ENCODE measurements at regions not wholly inside any gene's neighbourhood (a gene's known extent, or its start where the extent isn't known, plus 50 kb on each side); places are given as distances from the start of the nearest gene placed in this dataset.

DNA sequence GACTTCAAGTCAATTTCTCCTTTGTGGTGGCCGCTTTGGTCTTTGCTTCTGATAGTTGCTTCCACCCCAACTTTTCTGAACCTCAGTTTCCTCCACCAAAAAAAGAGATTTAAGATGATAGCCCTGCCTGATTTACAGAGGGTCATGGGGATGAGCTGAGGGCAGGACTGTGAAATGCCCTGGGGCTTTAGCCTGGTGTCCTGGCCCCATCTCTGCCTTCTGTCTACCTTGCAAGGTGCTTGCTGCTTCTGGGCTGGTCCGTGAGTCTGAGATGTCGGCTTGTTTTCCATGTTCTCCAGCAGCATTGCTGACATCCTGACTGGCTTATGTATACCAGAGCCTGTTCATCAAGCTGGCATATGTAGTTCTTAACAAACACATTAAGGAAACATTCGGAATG, 191.9 kb upstream of the MPHOSPH6 start:
- DNase-seq (ENCODE audit: extremely low read depth, low read depth) = no peak

DNA sequence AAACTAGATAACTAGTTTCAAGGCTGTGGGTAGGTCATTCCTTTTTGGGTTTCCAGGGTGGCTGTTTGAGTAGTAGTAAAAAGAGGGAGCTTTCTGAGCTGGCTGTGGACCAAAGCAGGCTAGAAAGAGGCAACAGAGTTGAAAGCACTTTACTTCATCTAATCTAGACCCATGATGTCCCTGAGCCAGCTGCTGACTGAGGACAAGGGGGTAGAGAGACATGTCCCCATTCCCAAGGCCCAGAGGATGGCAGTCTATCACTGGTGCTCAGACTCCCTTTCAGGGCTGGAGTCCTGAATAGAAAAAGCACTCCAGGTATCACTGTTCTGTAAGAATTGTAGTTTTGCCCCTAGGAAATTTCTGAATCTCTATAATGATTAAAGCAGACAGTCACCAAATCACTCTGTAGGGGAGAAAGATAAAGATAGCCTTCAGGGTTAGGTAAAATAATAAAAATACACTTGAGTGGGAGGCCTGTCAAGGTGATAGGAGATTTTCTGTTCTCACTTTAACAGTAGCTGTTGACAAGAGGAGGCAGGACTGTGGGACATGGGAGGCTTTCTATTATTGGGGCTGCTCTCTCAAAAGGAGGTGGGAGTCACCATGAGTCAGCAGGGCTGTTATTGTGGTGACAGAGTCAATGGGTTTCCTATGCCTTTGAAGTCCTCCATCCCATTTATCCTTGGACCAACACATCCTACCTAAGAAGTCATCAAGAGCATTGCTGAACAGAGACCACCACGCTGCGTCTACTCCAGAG, 190.2 kb upstream of the MPHOSPH6 start:
- DNase-seq (ENCODE audit: extremely low read depth, low read depth) = no peak

DNA sequence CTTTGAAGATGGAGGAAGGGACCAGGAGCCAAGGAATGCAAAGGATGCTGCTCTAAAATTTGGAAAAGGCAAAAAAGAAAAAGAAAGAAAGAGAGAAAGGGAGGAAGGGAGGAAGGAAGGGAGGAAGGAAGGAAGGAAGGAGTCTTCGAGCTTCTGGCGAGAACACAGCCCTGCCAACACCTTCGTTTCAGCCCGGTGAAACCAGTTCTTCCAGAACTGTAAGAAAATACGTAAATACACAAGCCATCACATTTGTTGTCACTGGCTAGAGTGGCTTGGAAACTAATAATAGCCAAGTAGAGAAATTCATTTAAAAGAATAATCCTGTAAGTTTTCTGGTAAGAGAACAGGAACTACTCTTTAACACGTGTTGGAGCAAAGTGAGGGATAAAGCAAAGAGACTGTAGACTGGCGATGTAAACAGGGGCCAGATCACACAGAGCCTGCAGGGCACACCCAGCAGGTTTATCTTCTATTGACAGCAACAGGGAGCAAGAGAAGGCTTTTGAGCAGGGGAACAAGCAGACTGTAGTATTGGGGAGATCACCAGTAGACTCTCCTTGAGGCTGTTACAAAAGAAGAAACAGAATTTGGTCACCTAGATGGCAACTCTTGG, 188.7 kb upstream of the MPHOSPH6 start:
- DNase-seq (ENCODE audit: extremely low read depth, low read depth) = no peak

DNA sequence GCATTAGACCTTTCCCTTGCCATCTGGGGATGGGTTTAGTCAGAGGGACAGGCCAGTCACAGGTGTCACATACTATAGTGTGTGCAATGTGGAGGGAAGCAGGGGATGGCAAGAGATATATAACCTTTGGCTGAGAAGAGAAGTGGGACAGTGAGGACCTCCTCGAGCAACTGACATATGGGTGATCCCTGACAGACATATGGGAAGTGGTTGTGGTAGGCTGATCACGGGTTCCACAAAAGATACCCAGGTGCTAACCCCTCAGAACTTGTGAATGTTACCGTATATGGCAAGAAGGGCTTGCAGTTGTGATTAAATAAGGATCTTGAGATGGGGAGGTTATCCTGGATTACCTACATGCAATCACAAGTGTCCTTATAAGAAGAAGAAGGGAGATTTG, 188.1 kb upstream of the MPHOSPH6 start:
- no peak for DNase-seq (ENCODE audit: extremely low read depth, low read depth)

DNA sequence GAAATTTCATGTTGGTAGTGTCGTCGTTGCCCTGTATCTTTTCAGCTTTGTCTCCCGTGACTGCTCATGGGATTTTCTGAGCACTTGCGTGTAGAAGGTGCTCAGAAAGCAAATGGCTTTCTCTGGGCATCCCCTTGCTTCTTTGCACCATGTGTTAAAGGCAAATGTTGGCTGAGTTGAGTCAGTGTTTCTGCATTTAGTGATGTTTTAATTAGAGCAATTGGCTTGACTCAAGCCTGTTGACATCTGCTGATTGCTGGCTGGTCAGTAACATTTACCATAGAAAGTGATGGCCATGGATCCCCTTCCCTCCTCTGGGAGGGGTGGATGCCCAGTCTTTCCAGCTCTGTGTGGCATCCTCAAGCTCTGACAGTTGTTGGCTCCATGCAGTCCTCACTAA, 187.2 kb upstream of the MPHOSPH6 start:
- DNase-seq (ENCODE audit: extremely low read depth, low read depth) = no peak

DNA sequence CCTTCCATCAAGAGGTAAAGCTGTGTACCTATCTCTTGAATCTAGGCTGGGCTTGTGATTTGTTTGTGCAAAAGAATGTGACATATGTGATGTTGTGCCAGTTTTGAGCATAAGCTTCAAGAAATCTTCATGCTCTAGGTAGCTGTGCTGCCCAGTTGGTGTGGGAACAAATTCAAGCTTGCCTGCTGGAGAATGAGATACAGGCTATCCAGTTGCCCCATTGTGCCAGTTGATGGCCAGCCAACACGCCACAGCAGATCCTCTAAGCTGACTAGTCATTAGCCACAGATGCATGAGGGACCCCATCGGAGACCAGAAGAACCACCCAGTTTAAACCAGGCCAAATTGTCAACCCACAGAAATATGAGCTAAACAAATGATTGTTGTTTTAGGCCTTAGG, 180.5 kb upstream of the MPHOSPH6 start:
- DNase-seq (ENCODE audit: extremely low read depth, low read depth) = no peak

DNA sequence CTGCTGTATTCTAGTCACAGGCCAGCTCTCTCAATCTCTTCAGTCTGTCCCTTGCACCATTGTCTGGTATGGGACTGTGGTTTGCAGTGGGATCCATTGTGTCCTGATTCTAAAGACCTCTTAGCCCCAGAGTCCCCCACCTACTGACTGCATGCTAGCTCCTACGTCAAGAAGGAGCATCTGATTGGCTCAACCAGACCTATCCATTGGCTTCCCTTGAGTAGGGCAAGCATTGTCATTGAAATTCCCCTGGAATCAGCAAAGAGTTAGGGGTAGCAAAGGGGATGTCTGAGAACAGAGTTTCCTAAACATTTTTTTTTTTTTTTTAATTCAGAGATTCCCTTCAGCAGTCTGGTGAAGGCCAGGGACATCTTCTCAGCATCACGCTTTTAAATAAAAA, 175.3 kb upstream of the MPHOSPH6 start:
- no peak for DNase-seq (ENCODE audit: extremely low read depth, low read depth)

DNA sequence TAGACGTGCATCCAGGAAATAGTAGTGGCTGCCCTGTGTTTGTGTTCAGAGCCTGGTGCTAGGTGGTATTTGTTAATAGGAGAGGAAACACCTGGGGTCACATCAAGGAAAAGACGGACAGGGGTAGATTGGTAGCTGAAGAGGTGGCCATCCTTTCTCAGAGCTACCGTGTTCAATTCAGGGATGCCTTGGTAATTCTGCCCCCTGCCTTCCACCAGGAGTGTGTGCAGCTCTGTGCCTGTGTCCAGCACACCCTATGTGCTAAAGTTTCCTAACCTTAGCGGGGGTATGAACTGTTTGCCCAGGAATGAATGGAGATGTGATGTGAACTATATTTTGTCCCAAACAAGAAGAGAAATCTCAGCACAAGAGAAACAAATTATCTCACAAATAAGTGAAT, 174.1 kb upstream of the MPHOSPH6 start:
- peak; percentile 4 for DNase-seq (ENCODE audit: extremely low read depth, low read depth)

DNA sequence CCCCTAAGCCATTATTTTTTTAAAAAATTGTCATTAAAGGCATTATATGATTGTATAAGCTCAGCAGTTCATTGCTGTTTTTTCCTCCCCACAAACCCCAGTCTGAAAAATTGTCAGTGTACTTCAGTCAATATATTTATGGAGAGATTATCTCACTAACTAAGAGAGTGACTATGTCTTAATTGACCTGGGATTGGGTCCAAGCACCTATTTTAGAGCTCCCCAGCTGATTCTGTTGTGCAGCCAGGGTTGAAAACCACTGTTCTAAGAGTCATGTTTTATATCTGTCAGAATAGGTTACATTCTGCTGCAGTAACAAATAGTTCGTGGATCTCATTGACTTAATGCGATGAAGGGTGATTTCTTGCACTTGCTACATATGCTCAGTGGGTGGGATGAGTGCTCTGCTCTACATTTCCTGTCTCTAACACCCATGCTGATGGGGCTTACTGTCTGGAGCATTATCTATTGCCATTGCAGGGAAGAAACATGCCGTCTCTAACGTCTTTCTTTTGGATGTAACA, 171.2 kb upstream of the MPHOSPH6 start:
- no peak for DNase-seq (ENCODE audit: extremely low read depth, low read depth)

DNA sequence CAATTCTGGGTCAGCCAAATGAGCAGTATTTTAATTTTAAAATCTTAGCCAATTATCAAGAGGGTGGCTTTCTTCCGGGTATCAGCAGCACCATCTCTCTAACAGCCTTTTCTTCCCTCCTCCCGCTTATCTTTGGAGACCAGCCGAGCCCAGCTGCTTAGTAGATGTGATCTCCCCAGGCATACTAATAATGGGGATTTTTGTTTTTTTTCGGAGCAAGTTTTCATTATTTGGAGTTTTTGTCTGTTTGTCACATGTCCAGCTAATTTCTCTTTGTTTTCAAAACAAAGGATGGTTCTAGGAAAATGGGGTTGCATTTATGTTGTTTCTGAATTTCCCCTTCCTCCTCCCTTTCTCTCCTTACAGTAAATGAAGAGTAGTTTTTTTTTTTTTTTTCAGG, 170.5 kb upstream of the MPHOSPH6 start:
- DNase-seq (ENCODE audit: extremely low read depth, low read depth) = no peak

DNA sequence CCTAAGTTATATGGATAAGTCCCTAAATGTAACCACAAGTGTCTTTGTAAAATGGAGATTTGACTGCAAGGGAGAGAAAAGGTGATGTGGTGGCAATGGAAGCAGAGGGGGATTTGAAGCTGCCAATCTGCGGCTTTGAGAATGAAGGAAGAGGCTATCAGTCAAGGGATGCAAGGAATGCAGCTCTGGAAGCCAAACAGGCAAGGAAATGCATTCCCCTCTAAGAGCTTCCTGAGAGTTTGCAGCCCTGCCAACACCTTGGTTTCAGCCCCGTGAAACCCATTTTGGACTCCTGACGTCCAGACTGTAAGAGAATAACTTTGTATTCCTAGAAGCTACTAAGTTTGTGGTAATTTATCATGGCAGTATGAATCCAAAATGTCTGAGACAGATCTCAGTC, 167.3 kb upstream of the MPHOSPH6 start:
- DNase-seq (ENCODE audit: extremely low read depth, low read depth) = no peak

DNA sequence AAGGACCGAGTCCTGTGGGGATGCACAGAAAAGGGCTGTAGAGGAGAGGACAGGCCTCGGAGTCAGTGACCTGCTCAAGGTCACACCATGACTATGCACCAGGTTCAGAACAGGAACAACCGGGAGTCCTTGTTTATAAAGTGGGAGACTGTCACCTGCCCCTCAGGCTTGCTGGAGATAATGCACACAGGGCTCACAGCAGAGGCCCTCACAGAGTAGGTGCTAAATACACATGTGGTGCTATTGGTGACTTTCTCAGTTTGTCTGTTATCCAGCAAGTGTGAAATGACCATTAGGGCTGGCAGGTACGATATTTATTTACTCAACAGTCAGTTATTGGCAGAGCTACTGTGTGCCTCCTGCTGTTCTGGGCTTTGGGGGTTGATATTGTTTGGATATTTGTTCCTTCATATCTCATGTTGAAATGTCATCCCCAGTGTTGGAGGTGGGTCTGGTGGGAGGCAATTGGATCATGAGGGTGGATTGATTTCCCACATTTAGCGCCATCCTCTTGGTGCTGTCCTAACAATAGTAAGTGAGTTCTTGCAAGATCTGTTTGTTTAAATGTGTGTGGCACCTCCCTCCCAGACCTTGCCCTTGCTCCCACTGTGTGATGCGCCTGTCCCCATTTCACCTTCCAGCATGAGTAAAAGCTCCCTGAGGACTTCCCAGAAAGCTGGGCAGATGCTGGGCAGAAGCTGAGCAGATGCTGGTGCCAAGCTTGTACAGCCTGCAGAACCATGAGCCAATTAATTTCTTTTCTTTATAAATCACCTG, 162.1 kb upstream of the MPHOSPH6 start:
- DNase-seq (ENCODE audit: extremely low read depth, low read depth) = no peak

DNA sequence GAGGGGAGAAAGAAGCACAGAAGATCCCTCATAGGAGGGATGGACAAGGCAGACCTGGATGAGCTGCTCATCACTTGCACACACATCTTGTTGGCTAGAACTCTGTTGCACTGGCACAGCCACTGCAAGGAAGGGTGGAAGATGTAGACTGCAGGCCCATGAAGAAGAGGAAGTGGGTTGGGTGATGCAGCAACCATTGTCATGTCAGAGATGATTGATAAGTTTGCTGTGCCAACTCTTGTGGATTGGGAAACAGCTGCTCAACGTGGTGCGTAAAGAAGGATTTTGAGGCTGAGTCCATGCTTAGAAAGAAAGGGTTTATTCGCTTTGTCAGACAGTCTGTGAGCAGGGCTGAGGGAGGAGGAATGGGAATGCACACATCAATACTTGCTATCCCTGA, 161.4 kb upstream of the MPHOSPH6 start:
- no peak for DNase-seq (ENCODE audit: extremely low read depth, low read depth)

DNA sequence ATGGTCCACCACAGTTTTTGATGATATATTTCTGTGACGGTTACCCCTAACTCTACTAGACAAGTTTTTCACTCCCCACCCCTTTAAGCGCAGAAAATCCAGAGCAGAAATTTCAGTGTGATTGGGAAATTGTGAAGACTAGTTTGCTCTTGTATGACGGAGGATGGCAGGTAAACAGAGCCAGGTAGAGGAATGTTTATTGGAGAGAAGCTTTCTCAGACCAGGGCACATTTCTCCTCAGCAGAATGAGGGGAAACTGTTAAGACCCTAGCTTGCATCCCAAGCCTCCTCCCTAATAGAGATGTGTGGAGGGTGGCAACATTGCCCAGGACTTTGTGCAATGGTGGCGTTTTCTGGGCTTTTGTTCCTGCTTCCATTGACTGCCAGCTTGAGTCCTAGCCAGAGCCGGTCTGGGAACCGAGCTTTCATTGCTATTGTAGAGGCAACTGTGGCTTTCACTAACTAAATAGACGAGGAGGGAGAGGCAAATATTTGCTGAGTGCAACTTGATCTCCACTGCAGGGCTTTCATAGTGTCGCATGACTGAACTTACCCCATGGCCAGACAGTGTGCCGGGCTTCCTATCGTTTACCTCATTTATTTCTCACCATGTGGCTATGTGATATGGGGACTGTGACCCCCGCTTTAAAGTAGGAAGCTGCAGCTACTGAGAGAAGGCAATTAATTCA, 159.6 kb upstream of the MPHOSPH6 start:
- no peak for DNase-seq (ENCODE audit: extremely low read depth, low read depth)

DNA sequence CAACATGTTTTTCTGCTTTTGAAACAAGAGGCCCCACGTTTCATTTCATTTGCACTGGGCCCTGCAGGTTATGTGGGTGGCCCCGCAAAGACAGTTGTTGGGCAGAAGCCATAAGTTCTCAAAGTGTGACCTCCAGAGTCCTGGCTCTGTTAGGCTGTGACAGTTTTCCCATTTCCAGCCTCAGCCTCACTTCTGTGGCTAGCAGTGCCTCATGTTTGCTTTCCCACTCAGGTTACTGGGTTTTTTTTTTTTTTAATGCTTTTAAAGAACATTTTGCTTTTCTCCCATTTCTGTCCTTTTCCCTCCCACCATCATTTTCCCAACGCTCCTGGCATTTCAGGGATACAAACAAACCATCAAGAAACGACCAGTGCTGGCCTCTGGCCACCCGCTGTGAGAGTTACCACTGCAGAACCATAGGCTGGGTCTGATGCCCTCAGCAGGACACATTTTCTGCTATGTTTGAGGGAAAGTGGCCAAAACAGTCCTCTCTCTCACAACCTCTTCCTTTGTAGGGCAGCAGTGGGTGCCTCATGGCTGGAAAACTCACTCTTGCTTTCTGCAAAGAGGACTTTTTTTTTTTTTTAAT, 159.0 kb upstream of the MPHOSPH6 start:
- no peak for DNase-seq (ENCODE audit: extremely low read depth, low read depth)

DNA sequence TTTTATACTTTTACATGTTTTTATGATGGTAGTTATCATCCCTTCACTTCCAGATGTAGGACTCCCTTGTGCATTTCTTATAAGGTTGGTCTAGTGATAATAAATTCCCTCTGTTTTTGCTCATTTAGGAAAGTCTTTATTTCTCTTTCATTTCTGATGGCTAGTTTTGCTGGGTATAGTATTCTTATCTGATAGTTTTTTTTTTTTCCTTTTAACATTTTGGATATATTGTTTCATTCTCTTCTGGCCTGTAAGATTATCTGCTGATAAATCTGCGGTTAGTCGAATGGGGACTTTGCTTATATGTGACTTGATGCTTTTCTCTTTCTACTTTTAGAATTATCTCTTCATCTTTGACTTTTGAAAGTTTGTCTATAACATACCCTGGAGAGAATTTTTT, 153.1 kb upstream of the MPHOSPH6 start:
- DNase-seq (ENCODE audit: extremely low read depth, low read depth) = no peak

DNA sequence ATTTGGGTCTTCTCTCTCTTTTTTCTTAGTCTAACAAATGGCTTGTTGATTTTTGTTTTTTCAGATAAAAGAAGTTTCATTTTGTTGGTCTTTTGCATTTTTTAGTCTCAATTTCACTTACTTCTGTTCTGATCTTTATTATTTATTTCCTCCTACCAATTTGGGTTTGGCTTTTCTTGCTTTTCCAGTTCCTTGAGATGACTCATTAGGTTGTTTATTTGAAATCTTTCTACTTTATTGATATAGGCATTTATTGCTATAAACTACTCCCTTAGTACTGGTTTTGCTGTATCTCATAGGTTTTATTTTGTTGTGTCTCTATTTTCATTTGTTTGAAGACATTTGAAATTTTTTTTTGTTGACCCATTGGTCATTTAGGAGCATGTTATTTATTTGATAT, 152.2 kb upstream of the MPHOSPH6 start:
- DNase-seq (ENCODE audit: extremely low read depth, low read depth) = no peak

DNA sequence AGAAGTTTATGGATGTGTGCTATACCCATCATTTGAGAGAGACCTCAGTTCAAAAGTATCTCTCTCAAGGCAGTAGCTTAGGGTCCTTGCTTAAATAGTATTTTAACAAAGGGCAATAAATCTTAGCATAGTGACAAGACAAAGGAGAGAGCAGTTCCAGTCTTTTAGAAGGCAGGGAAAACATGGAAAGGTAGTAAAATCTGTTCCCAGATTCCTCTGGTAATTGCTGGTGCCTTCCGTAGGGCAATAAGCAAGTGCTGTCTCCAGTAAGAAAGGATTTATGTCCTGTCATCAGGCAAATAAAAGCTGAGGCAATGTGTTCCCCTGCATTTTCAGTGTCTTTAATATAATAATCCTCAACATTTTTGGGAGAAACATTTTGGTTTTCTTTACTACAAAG, 149.0 kb upstream of the MPHOSPH6 start:
- DNase-seq (ENCODE audit: extremely low read depth, low read depth) = no peak

DNA sequence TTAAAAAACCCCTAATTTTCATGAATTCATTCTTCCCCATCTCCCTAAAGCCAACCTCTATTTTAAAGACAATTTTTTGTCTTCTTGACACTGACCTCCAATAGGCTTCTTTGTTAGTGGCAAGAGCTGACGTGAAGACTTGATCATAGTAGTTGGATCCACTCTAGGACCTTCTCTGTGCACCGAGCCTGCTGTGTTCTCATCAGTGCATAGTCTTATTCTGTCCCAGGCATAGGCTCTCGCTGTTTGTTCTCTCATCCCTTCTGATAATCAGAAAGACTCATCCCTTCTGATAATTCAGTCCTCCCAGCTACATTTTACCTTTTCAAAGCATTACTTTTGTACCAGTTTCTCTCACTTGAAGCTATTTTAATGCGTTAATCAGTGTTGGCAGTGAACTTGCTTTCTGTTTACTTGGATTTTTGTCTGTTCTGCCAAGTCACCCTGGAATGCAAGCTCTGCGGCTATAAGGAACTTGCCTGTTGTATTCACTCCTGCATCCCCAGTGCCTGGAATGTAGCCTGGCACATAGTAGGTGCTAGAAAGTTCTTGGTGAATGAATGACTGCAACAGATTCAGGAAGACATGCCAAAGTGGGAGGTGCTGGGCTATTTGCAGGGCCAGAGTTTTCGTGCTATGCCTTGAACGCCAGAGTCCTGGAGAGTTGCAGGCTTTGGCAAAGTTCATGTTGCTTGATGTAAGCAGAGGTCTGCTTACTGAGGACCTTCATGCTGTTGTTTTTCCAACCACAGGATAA, 147.6 kb upstream of the MPHOSPH6 start:
- DNase-seq (ENCODE audit: extremely low read depth, low read depth) = no peak

DNA sequence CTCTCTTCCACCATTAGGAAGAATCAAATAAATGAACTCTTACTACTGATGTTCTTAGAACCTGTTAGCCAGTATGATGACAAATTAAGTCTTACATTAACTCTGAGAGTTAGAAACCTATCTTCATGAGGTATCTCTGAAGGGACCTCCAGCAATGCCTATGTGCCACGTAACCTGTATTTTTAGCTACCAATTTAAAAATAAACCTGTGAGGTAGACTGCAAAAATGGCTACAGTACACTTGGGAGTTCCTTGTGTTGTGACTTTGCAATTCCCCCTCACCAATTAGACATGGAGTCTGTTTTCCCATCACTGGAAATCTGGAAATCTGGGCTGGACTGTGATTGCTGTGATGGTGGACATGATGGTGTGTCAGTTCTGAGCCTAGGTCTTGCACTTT, 143.7 kb upstream of the MPHOSPH6 start:
- no peak for DNase-seq (ENCODE audit: extremely low read depth, low read depth)
